Coronary artery (tissue), 2 donors: ENCODE measurements at regions not wholly inside any gene's neighbourhood (a gene's known extent, or its start where the extent isn't known, plus 50 kb on each side); places are given as distances from the start of the nearest gene placed in this dataset.

ENCODE experiments used
- DNase-seq: peaks from one replicate; pipeline ENCODE4 v3.0.0-alpha.2; 2017; ENCODE audit warnings: low spot score
- H3K27ac ChIP-seq, 2 donors: fragments of 200-600 bp; sonication (generic); one replicate each; pipeline ENCODE4 v1.5.1; 2016 to 2019
- H3K4me3 ChIP-seq: fragments of 200-600 bp; sonication (generic); 2 replicates; pipeline ENCODE4 v1.5.1; 2016; ENCODE audit warnings: mild to moderate bottlenecking, moderate library complexity
- CTCF ChIP-seq: fragments of 200-600 bp; sonication (generic); IDR thresholded peaks from one replicate; pipeline ENCODE4 v1.5.1; 2019; ENCODE audit warnings: antibody characterized with exemption

GRCh38 chr18:75802681-75803080 is 375.2 kb upstream of the SMIM21 start:
- H3K4me3 ChIP-seq, result no peak overlapping the region
- no peak for DNase-seq
- no peak overlapping the region for H3K27ac ChIP-seq
- no peak for TF ChIP-seq CTCF

GRCh38 chr18:75801178-75801577 is 373.7 kb upstream of the SMIM21 start:
- DNase-seq, result no peak

DNA sequence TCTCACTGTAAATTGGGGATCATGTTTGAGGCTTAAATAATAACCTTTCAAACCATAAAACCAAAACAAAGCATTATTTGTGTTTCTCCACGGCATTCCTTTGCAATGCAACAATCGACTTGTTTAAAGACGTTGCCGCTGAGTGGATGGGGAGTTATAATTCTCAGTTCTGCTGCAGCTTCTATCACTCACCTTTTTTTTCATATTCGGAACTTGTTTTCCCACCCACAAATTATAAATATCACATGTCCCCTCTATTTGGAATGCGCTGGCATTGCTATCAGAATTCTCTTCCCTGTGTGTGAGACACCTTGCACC is 372.8 kb upstream of the SMIM21 start:
- no peak overlapping the region for H3K27ac ChIP-seq

More at GRCh38 chr18:75801178-75801577, 373.7 kb upstream of the SMIM21 start:
- Histone ChIP-seq H3K4me3 (no peak overlapping the region), H3K27ac (no peak overlapping the region)
- no peak for TF ChIP-seq CTCF

DNA sequence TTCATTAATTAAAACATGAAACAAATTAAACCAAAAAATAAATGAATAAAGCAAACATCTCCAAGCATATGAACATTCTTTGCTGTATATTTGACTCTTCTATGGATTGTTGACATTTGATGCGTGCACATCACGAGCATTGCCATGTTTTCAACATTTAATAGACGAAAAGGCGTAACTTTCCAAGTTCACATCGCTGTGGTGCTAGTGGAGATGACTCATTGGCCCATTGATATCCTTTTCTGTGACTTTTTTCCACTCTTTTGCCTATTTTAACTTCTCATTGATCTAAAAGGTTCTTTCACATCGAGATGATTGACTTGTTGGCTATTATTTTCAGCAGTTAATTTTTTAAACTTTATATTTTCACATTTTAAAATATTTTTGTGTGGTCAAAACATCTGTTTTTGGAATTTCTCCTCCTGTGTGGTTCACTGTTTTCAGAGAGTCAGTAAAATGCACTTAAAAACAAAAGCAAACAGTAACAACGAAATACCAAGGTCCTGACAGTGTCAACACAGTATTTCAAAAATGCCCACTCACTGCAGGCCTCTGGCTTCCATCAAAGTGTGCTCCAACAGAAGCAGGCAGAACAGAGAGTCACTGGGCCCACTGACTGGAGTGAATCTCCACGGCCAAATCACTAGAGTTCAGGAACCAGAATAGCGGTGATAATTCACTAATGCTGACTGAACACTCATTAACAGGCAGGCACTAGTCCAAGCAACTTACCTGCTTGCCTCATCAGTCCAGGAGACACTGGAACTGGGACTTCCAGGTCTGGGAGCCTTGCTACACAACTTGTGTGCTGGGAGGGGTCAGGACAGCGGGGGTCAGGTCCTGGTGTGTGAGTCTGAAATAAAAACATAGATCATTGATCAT is 372.2 kb upstream of the SMIM21 start:
- no peak for TF ChIP-seq CTCF
- Histone ChIP-seq H3K4me3 (no peak overlapping the region), H3K27ac (no peak overlapping the region)
- DNase-seq, result no peak

More for the DNA sequence above, 372.8 kb upstream of the SMIM21 start:
- no peak overlapping the region for H3K4me3 ChIP-seq
- no peak for DNase-seq
- TF ChIP-seq CTCF, result no peak

DNA sequence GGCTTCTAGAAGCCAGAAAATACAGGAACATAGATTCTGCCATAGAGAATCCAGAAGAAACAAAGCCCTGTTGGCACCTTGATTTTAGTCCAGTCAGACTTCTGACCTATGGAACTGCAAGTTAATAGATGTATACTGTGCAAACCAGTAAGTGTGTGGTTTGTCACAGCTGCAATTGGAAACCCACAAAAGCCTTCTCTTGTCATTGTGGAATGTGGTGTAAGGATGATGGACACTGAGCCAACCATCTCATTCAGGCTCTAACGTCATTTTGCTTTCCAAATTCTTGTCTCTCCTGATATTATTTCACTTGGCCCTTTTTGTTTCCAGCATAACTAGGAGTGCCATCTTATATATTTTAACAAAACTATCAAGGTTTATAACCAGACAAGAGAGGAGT is 369.5 kb upstream of the SMIM21 start:
- Histone ChIP-seq H3K27ac (no peak overlapping the region), H3K4me3 (no peak overlapping the region)
- no peak for TF ChIP-seq CTCF
- no peak for DNase-seq

DNA sequence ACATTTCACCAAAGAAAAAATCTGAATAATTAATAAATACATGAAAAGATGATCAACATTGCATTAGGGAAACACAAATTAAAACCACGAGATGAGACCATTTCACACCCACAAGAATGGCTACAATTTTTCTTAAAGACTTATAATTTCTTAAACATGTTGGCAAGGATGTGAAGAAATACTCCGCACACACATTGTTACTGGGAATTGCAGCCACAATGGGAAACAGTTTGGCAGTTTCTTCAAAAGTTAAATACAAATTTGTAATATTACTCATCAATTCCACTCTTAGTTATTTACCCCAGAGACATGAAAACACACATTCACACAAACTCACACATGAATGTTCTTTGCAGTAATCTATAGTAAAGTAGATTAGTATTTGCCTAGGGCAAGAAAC is 363.3 kb upstream of the SMIM21 start:
- no peak overlapping the region for H3K27ac ChIP-seq
- no peak overlapping the region for H3K4me3 ChIP-seq
- no peak for DNase-seq
- TF ChIP-seq CTCF, result no peak

DNA sequence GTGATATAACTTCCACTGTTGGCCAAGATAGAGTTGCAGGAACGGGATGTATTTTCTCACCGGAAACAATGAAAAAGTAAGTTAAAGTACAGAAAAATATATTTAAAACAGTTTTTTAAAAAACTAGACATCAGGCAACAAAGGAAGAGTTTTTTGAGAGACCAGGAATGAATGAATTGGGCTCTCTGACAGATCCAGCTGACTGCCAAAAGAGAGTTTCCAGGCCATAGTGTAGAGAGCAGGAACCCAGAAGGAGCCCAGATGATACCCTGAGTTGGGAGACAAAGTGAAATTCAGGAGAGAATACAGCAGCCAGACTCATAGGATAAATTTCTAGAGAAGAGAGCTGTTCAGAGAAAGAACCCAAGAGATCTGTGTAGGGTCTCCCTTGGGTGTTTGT is 362.6 kb upstream of the SMIM21 start:
- DNase-seq, result no peak
- no peak overlapping the region for H3K27ac ChIP-seq
- H3K4me3 ChIP-seq, result no peak overlapping the region
- no peak for TF ChIP-seq CTCF
